KOPT-K1 (cell line): ENCODE measurements at regions not wholly inside any gene's neighbourhood (a gene's known extent, or its start where the extent isn't known, plus 50 kb on each side); places are given as distances from the start of the nearest gene placed in this dataset.
"Not testable (repeated sequence)": the region's sequence is repeated elsewhere in the genome, so short reads cannot be mapped to it uniquely, and the experiment has no call there.

ENCODE experiments used
- H3K27ac ChIP-seq: fragments of 200-600 bp; sonication (generic); 2 replicates; pipeline ENCODE4 v1.5.1; 2016; ENCODE audit warnings: antibody characterized with exemption, mild to moderate bottlenecking, low read depth, low read length; ENCODE audit not compliant: poor library complexity, severe bottlenecking
- H3K36me3 ChIP-seq: fragments of 200-600 bp; sonication (generic); 2 replicates; pipeline ENCODE4 v1.5.1; 2017; ENCODE audit warnings: antibody characterized with exemption, mild to moderate bottlenecking, low read length, moderate library complexity; ENCODE audit not compliant: insufficient read depth
- H3K9me3 ChIP-seq: fragments of 200-600 bp; sonication (generic); 2 replicates; pipeline ENCODE4 v1.5.1; 2017; ENCODE audit warnings: antibody characterized with exemption, low read length, mild to moderate bottlenecking; ENCODE audit not compliant: insufficient read depth, poor library complexity, severe bottlenecking

DNA sequence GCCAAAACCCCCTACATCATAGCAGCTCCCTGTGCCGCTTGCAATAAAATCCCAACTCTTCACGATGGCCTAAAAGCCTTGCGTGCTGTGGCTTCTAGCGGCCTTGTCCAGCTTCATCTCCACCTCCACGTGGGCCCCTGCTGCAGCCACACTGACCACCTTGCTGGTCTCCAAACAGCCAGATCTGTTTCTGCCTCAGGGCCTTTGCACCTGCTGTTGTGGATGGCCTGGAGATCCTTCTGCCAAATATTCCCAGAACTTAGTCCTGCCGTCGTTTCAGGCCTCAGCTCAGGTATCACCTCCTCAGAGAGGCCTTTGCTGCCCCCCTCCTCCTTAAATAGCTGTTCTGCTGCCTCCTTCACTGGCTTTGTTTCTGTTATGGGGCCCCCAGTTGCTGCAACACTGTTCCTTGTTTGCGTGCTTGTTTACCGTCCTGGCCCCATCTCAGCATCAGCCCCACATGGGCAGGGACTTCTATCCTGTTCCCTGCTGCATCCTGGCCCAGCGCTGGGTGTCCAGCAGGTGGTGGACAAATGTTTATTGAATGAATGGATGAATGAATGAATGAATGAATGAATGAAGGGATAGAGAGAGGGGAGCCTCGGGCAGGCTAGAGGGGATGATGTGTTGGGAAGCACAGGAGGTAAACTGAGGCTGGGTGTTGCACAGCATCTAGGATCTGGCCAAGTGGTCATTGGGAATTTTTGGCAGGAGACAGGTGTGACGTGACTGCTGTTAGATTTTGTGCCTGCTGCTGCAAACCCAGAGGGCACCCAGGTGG is 171.0 kb upstream of the GSE1 start:
- Histone ChIP-seq H3K36me3 (no peaks in the 10 kb centered on the region), H3K27ac (no peak overlapping the region), H3K9me3 (no peaks in the 10 kb centered on the region)

DNA sequence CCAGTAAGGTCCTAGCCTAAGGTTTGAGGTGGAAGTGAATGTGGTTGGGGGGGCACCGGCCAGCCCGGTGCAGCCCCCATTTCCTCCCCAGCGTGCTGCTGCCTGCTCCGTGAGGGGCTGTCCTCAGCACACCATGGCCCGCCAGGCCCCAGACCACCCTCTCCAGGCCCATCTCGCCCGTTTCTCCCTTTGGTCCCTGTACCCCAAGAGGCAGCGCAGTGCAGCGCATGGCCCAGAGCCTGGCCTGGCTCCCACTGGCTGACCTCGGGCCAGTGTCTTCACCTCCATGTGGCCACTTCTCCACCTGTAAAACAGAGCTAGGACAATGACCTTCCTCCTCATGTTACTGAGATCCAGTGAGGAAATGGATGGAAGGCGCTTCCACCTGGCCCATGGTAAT is 170.0 kb upstream of the GSE1 start:
- no peaks in the 10 kb centered on the region for H3K9me3 ChIP-seq
- no peak overlapping the region for H3K27ac ChIP-seq
- H3K36me3 ChIP-seq: no peaks in the 10 kb centered on the region

GRCh38 chr16:85443531-85443930 is 169.6 kb upstream of the GSE1 start:
- H3K36me3 ChIP-seq: no peaks in the 10 kb centered on the region
- H3K9me3 ChIP-seq: no peaks in the 10 kb centered on the region
- H3K27ac ChIP-seq: no peak overlapping the region

- Histone ChIP-seq H3K9me3 (no peaks in the 10 kb centered on the region), H3K27ac (peak overlapping the region; percentile 41), H3K36me3 (no peaks in the 10 kb centered on the region)
These were observed 167.9 kb upstream of the GSE1 start for GRCh38 chr16:85445064-85445778.

- Histone ChIP-seq H3K9me3 (no peaks in the 10 kb centered on the region), H3K27ac (peak overlapping the region; percentile 41), H3K36me3 (no peaks in the 10 kb centered on the region)
These were observed 167.3 kb upstream of the GSE1 start for GRCh38 chr16:85445779-85446222.

DNA sequence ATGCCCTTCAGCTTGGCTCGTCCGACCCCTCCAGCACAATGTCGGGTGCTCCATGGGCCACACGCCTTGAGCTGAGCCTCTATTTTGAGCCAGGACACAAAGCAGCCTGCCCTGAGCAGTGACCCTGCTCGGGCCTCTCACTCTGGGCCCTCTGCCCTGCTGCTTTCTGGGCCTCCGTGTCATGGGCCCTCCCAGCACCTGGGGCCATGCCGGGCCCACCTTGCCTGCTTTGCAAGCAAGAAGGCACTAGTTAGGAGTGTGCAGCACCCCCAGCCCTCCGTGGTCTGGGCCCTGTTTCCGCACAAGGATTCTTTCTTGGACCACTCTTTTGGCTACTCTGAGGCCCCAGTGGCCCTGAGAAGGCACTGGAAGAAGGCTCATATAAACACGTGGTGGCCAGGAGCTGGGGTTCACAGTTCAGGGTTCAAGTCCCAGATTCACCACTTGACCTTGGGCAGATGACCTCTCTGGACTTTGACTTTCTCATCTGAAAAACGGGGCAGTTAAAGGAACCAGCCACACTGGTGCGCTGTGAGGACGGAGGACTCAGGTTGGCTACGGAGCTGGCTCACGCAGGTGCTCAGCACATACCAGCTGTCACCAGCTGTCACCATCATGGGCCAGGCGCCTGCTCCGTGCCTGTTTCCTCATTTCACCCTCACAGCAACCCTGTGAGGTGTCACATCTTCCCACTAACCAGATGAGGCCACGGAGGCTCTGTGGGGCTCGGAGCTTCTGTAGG is 166.0 kb upstream of the GSE1 start:
- Histone ChIP-seq H3K9me3 (no peaks in the 10 kb centered on the region), H3K36me3 (no peaks in the 10 kb centered on the region), H3K27ac (peak overlapping the region; percentile 98)

GRCh38 chr16:85447693-85448313 is 165.3 kb upstream of the GSE1 start:
- Histone ChIP-seq H3K9me3 (no peaks in the 10 kb centered on the region), H3K27ac (peak overlapping the region; percentile 98), H3K36me3 (no peaks in the 10 kb centered on the region)

GRCh38 chr16:85448557-85449190 is 164.4 kb upstream of the GSE1 start:
- peak overlapping the region; percentile 98 for H3K27ac ChIP-seq
- no peaks in the 10 kb centered on the region for H3K36me3 ChIP-seq
- no peaks in the 10 kb centered on the region for H3K9me3 ChIP-seq

GRCh38 chr16:85449191-85449884 is 163.8 kb upstream of the GSE1 start:
- H3K9me3 ChIP-seq: no peaks in the 10 kb centered on the region
- no peaks in the 10 kb centered on the region for H3K36me3 ChIP-seq
- H3K27ac ChIP-seq: peak overlapping the region; percentile 98

GRCh38 chr16:85449885-85450245 is 163.3 kb upstream of the GSE1 start:
- Histone ChIP-seq H3K9me3 (no peaks in the 10 kb centered on the region), H3K27ac (peak overlapping the region; percentile 98), H3K36me3 (no peaks in the 10 kb centered on the region)

- H3K27ac ChIP-seq: peak overlapping the region; percentile 98
- H3K36me3 ChIP-seq, H3K9me3 ChIP-seq: not testable (repeated sequence)
These were observed 162.0 kb upstream of the GSE1 start for GRCh38 chr16:85451142-85451541.

DNA sequence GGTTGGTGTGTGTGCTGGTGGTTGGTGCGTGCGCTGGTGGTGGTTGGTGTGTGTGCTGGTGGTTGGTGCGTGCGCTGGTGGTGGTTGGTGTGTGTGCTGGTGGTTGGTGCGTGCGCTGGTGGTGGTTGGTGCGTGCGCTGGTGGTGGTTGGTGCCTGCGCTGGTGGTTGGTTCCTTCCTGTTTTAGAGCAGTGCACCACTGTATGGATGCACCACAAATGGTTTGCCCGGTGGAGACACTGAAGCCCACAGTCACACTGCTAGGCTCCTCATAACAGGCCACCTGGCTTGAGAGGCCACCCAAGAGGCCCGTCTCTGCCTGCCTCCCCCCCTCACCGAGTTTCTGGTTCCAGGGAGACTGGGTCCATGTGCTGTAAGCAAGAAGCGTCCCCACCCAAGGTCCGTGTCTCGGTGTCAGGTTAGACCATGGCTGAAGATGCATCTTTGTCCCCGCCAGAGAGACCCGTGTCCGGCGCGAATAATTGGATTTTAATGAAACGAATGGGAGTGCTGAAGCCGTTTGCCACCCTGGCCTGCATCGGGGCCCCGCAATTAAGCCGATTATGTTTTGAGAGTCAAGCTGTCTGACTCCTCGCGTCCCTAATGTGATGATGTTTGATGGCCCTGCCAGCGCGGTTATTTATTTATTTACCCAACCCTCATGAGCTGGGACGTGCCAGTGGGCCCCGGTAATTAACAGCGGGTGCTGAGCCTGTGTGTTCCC is 161.3 kb upstream of the GSE1 start:
- no peaks in the 10 kb centered on the region for H3K9me3 ChIP-seq
- H3K36me3 ChIP-seq: no peaks in the 10 kb centered on the region
- H3K27ac ChIP-seq: peak overlapping the region; percentile 98

GRCh38 chr16:85452364-85453193 is 160.5 kb upstream of the GSE1 start:
- Histone ChIP-seq H3K27ac (peak overlapping the region; percentile 98), H3K9me3 (no peaks in the 10 kb centered on the region), H3K36me3 (no peaks in the 10 kb centered on the region)
